Loucy (cell line): ENCODE measurements at regions not wholly inside any gene's neighbourhood (a gene's known extent, or its start where the extent isn't known, plus 50 kb on each side); places are given as distances from the start of the nearest gene placed in this dataset.

Source experiments
- H2AFZ ChIP-seq: fragments of 200-600 bp; sonication (generic); 2 replicates; pipeline ENCODE4 v1.6.0; 2016; ENCODE audit warnings: antibody characterized with exemption, mild to moderate bottlenecking, low read length, moderate library complexity
- H3F3A ChIP-seq: fragments of 200-600 bp; 2 replicates; pipeline ENCODE4 v1.6.0; 2016; ENCODE audit warnings: antibody characterized with exemption, low read depth, mild to moderate bottlenecking
- H3K27me3 ChIP-seq: fragments of 200-600 bp; sonication (generic); 2 replicates; pipeline ENCODE4 v1.6.1; 2014; ENCODE audit warnings: low read length, mild to moderate bottlenecking; ENCODE audit not compliant: insufficient read depth, poor library complexity, severe bottlenecking
- H3K36me3 ChIP-seq: fragments of 200-600 bp; sonication (generic); 2 replicates; pipeline ENCODE4 v1.6.1; 2016; ENCODE audit warnings: low read length; ENCODE audit not compliant: insufficient read depth
- H3K4me1 ChIP-seq: fragments of 200-600 bp; sonication (generic); 2 replicates; pipeline ENCODE4 v1.5.1; 2014; ENCODE audit warnings: low read length, mild to moderate bottlenecking; ENCODE audit not compliant: insufficient read depth, poor library complexity, severe bottlenecking
- H3K4me2 ChIP-seq: fragments of 200-600 bp; sonication (generic); 2 replicates; pipeline ENCODE4 v1.6.0; 2014; ENCODE audit warnings: antibody characterized with exemption, low read length, low read depth, mild to moderate bottlenecking; ENCODE audit not compliant: poor library complexity, severe bottlenecking
- H3K4me3 ChIP-seq: fragments of 200-600 bp; sonication (generic); 2 replicates; pipeline ENCODE4 v1.5.1; 2014; ENCODE audit warnings: low read length, mild to moderate bottlenecking, mixed read lengths; ENCODE audit not compliant: poor library complexity, severe bottlenecking
- H3K79me2 ChIP-seq: fragments of 200-600 bp; sonication (generic); 2 replicates; pipeline ENCODE4 v1.6.1; 2014; ENCODE audit warnings: low read length; ENCODE audit not compliant: insufficient read depth
- H3K9ac ChIP-seq: fragments of 200-600 bp; sonication (generic); 2 replicates; pipeline ENCODE4 v1.6.0; 2014; ENCODE audit warnings: mild to moderate bottlenecking, low read depth, low read length, moderate library complexity; ENCODE audit not compliant: poor library complexity, severe bottlenecking
- H3K9me2 ChIP-seq: fragments of 200-600 bp; sonication (generic); replicated peaks from 2 replicates; pipeline ENCODE4 v1.6.1; 2016; ENCODE audit warnings: low read depth, low read length, mixed read lengths
- H3K9me3 ChIP-seq: fragments of 200-600 bp; sonication (generic); 2 replicates; pipeline ENCODE4 v1.6.1; 2014; ENCODE audit warnings: mild to moderate bottlenecking, antibody characterized with exemption, low read length, low read depth; ENCODE audit not compliant: insufficient read depth
- H4K20me1 ChIP-seq: fragments of 200-600 bp; sonication (generic); 2 replicates; pipeline ENCODE4 v1.6.0; 2014; ENCODE audit warnings: antibody characterized with exemption, low read length, mild to moderate bottlenecking; ENCODE audit not compliant: insufficient read depth, poor library complexity, severe bottlenecking
- EZH2phosphoT487 ChIP-seq: fragments of 200-600 bp; IDR thresholded peaks from 2 replicates; pipeline ENCODE4 v1.6.1; 2018; ENCODE audit warnings: antibody characterized with exemption, mild to moderate bottlenecking, moderate library complexity, borderline replicate concordance
- TF ChIP-seq, protein P1 (sequence below): fragments of 200-600 bp; sonication (generic); conservative IDR thresholded peaks from 2 replicates; pipeline ENCODE4 v1.5.1; 2014; ENCODE audit warnings: mild to moderate bottlenecking, antibody characterized with exemption, low read length

DNA sequence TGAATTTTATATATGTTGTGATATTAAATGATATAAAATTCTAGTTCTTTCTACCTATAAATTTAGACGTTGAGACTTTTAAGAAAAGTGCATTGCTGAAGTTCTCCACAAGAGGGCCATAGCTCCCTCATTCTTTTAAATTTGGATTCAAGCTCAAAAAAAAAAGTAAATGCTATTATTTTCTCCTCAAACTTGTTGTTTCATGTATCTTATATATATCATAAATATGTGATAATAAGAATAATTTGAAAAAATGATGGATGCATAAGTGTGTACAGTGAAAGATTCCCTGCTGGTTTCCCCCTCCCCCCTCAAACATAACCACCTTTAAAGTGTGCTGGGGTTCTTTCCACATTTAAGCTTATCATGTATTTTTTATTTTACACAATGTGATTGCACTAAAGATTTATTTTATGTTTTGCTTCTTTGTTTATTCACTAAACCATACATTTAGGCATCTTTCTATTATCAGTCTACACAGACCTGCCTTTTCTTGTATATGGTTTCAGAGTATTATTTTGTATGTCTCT is 769.4 kb upstream of the GOLIM4 start:
- Histone ChIP-seq H3F3A (no peaks in the 10 kb centered on the region), H3K4me2 (no peak overlapping the region), H3K4me3 (no peak overlapping the region), H3K36me3 (no peaks in the 10 kb centered on the region), H3K4me1 (no peaks in the 10 kb centered on the region), H2AFZ (no peak overlapping the region), H3K9me2 (no peaks in the 10 kb centered on the region), H3K79me2 (no peaks in the 10 kb centered on the region), H4K20me1 (no peaks in the 10 kb centered on the region), H3K27me3 (peaks cover 88% of the 10 kb centered on the region), H3K9me3 (no peaks in the 10 kb centered on the region), H3K9ac (no peak overlapping the region)
- TF ChIP-seq, protein P1, sequence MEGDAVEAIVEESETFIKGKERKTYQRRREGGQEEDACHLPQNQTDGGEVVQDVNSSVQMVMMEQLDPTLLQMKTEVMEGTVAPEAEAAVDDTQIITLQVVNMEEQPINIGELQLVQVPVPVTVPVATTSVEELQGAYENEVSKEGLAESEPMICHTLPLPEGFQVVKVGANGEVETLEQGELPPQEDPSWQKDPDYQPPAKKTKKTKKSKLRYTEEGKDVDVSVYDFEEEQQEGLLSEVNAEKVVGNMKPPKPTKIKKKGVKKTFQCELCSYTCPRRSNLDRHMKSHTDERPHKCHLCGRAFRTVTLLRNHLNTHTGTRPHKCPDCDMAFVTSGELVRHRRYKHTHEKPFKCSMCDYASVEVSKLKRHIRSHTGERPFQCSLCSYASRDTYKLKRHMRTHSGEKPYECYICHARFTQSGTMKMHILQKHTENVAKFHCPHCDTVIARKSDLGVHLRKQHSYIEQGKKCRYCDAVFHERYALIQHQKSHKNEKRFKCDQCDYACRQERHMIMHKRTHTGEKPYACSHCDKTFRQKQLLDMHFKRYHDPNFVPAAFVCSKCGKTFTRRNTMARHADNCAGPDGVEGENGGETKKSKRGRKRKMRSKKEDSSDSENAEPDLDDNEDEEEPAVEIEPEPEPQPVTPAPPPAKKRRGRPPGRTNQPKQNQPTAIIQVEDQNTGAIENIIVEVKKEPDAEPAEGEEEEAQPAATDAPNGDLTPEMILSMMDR = peak; percentile 80
- TF ChIP-seq EZH2phosphoT487 = no peak

DNA sequence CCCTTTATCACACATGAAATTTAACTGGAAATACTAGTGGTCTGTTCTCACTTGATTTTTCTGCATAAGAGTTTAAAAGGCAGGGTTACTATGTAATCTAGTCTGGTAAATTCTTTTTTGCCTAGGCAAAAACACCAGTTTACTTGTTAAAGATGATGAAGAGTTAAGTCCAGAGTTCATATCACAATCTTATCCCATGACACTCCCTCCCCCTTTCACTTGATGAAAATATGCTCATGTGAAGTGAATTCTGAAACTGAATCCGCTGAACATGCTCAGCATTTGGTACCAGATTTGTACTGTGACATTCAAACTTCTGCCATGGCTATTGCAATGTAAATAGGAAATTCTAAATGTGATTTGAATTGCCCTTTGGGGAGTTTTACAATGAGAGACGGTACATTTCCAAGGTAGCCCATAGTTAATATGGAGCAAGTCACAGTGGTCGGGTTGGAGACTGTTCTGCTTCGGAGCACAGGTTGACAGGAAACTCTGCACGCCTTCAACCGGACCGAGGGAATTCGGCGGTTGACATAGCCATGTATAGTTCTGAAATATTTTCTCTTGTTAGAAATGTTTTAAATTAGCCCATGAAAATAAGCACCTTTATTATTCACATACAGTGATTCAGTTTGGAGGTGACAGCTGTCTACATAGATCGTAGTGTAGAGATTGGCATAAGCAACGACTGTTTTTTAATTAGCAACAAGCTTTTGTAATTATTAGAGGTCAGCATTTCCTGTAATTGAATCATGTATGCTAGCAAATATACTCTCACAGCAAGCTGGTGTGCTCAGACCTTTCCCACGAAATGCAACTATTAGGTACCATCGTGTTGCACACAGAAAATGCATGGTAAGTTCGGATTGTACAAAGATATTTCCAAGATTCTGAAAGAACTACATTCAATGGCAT is 768.6 kb upstream of the GOLIM4 start:
- Histone ChIP-seq H2AFZ (no peak overlapping the region), H3K4me1 (peaks cover 3% of the 10 kb centered on the region), H3K9ac (no peak overlapping the region), H3K9me2 (no peaks in the 10 kb centered on the region), H3K4me3 (no peak overlapping the region), H3F3A (no peaks in the 10 kb centered on the region), H4K20me1 (no peaks in the 10 kb centered on the region), H3K27me3 (peaks cover 90% of the 10 kb centered on the region), H3K4me2 (no peak overlapping the region), H3K9me3 (no peaks in the 10 kb centered on the region), H3K36me3 (no peaks in the 10 kb centered on the region), H3K79me2 (no peaks in the 10 kb centered on the region)
- TF ChIP-seq, protein P1 = no peak
- no peak for TF ChIP-seq EZH2phosphoT487

DNA sequence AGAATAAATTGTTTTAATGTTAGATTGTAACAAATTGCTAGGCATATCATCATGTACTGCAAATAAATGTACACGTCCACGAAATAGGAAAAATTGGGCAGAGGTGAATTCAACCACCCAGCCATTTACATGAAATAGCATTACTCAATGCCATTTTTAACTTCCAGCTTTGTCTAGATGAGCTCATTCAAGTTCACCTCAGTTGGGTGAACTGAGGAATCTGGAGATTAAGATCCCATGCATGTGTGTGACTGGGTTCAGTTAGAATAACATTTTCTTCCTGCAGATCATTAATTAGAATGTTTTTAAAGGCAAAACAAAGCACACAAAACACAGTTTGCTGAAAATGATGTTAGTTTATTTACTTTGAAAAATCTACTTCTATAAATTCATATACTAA is 767.8 kb upstream of the GOLIM4 start:
- no peak overlapping the region for H3K4me3 ChIP-seq
- no peaks in the 10 kb centered on the region for H3K36me3 ChIP-seq
- H3K27me3 ChIP-seq = peaks cover 90% of the 10 kb centered on the region
- no peak overlapping the region for H3K9ac ChIP-seq
- H3F3A ChIP-seq = no peaks in the 10 kb centered on the region
- no peaks in the 10 kb centered on the region for H3K79me2 ChIP-seq
- no peak overlapping the region for H2AFZ ChIP-seq
- H3K9me2 ChIP-seq = no peaks in the 10 kb centered on the region
- H3K4me1 ChIP-seq = peaks cover 3% of the 10 kb centered on the region
- no peak overlapping the region for H3K4me2 ChIP-seq
- H4K20me1 ChIP-seq = no peaks in the 10 kb centered on the region
- TF ChIP-seq, protein P1 = no peak
- TF ChIP-seq EZH2phosphoT487 = no peak
- H3K9me3 ChIP-seq = no peaks in the 10 kb centered on the region
